ENCODE measurements at regions not wholly inside any gene's neighbourhood (a gene's known extent, or its start where the extent isn't known, plus 50 kb on each side); places are given as distances from the start of the nearest gene placed in this dataset.

GRCh38 chrX:113675278-113675677 is 834.6 kb upstream of the AMOT start:
- TF ChIP-seq CGGBP1 (CRISPR knock-in tag; IDR thresholded peaks at IDR 0.05) (no peak), DEAF1 (CRISPR knock-in tag; IDR thresholded peaks at IDR 0.05) (no peak), ZNF124 (CRISPR knock-in tag; IDR thresholded peaks at IDR 0.05) (no peak), CTBP1 (IDR thresholded peaks at IDR 0.05; ENCODE audit: borderline replicate concordance) (no peak), SREBF1 (IDR thresholded peaks at IDR 0.05; ENCODE audit: borderline replicate concordance, low read depth, low read length) (no peak), ZNF232 (CRISPR knock-in tag; IDR thresholded peaks at IDR 0.05) (no peak), ZNF184 (CRISPR knock-in tag; IDR thresholded peaks at IDR 0.05) (no peak), AFF1 (IDR thresholded peaks at IDR 0.05; ENCODE audit: low read depth in 1 of 2, partially characterized antibody in 2 of 2) (no peak)
- TF ChIP-seq, protein P1, sequence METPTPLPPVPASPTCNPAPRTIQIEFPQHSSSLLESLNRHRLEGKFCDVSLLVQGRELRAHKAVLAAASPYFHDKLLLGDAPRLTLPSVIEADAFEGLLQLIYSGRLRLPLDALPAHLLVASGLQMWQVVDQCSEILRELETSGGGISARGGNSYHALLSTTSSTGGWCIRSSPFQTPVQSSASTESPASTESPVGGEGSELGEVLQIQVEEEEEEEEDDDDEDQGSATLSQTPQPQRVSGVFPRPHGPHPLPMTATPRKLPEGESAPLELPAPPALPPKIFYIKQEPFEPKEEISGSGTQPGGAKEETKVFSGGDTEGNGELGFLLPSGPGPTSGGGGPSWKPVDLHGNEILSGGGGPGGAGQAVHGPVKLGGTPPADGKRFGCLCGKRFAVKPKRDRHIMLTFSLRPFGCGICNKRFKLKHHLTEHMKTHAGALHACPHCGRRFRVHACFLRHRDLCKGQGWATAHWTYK (CRISPR knock-in tag; IDR thresholded peaks at IDR 0.05) = no peak
- intact Hi-C loops (cut with micrococcal nuclease) (no loop called here), in situ Hi-C loops (cut with MboI) (no loop called here)
- DNase-seq (ENCODE audit: extremely low read depth in 1 of 4, low spot score in 3 of 4) (no peak), ATAC-seq (no peak), FAIRE-seq (no peak)
- H4K20me1 ChIP-seq (replicated peaks; ENCODE audit: control insufficient read depth, insufficient read depth, low read length) = no peaks in the 10 kb centered on the region
- WGBS (ENCODE audit: insufficient coverage, low coverage, missing lambda C conversion rate) = 0% methylated on average over 1 of the region's 1 CpG
- no peak overlapping the region for H3K9ac ChIP-seq (ENCODE audit: insufficient read depth in 1 of 2, low read depth in 2 of 2, low read length in 2 of 2)
- H3K36me3 ChIP-seq (ENCODE audit: control insufficient read depth, insufficient read depth, low read length) = no peaks in the 10 kb centered on the region
- H3K27me3 ChIP-seq (ENCODE audit: control insufficient read depth in 2 of 2, insufficient read depth in 2 of 2, low read length in 2 of 2) = no peaks in the 10 kb centered on the region
- no peak overlapping the region for H2AFZ ChIP-seq (ENCODE audit: low read depth, low read length)
- no TSS peak for BruUV-seq (replicated peaks)
- no peak overlapping the region for H3K27ac ChIP-seq (ENCODE audit: extremely low read depth, low read depth, low read length)
- CTCF ChIA-PET (ENCODE audit: low intra/inter-chr PET ratio) = no interaction called here
- POLR2A ChIA-PET = no interaction called here
- no peaks in the 10 kb centered on the region for H3K79me2 ChIP-seq (ENCODE audit: control insufficient read depth, insufficient read depth, low read length)
- H3K9me1 ChIP-seq (ENCODE audit: control insufficient read depth, insufficient read depth, low read length) = no peaks in the 10 kb centered on the region
- no peak overlapping the region for H3K4me3 ChIP-seq
- H3K9me3 ChIP-seq (replicated peaks; ENCODE audit: control insufficient read depth, insufficient read depth, low read depth, low read length) = no peaks in the 10 kb centered on the region
- no peaks in the 10 kb centered on the region for H3K4me1 ChIP-seq (replicated peaks in 1 of 2; ENCODE audit: control insufficient read depth in 2 of 2, insufficient read depth in 2 of 2, low read length in 2 of 2)
- no peak overlapping the region for H3K4me2 ChIP-seq (ENCODE audit: insufficient read depth, low read length)

All from K562 (cell line).